Activated naive CD4-positive, alpha-beta T cell treated with anti-CD3 and anti-CD28 coated beads, Interleukin-2, amount 50 U/mL, for 24 hours (primary cell): ENCODE measurements at regions not wholly inside any gene's neighbourhood (a gene's known extent, or its start where the extent isn't known, plus 50 kb on each side); places are given as distances from the start of the nearest gene placed in this dataset.

Experiments
- H3K27ac Mint-ChIP-seq: one replicate; pipeline ENCODE4 v1.8.0; 2021; ENCODE audit warnings: mild to moderate bottlenecking, mixed read lengths
- H3K27me3 Mint-ChIP-seq: one replicate; pipeline ENCODE4 v1.8.0; 2021; ENCODE audit warnings: mixed read lengths
- H3K36me3 Mint-ChIP-seq: one replicate; pipeline ENCODE4 v1.8.0; 2021; ENCODE audit warnings: mixed read lengths
- H3K4me1 Mint-ChIP-seq: one replicate; pipeline ENCODE4 v1.8.0; 2021; ENCODE audit warnings: mixed read lengths
- H3K4me3 Mint-ChIP-seq: one replicate; pipeline ENCODE4 v1.8.0; 2021; ENCODE audit warnings: mild to moderate bottlenecking, mixed read lengths
- H3K9me3 Mint-ChIP-seq: one replicate; pipeline ENCODE4 v1.8.0; 2021; ENCODE audit warnings: mixed read lengths

- no peak overlapping the region for H3K4me3 Mint-ChIP-seq
- H3K27ac Mint-ChIP-seq, result no peak overlapping the region
These were observed 208.1 kb downstream of the MTX2 start for GRCh38 chr2:176477336-176477735.

GRCh38 chr2:176479961-176480360, 210.7 kb downstream of the MTX2 start:
- Mint-ChIP-seq H3K27ac (no peak overlapping the region), H3K36me3 (peaks cover 1% of the 10 kb centered on the region), H3K27me3 (peaks cover 4% of the 10 kb centered on the region), H3K4me1 (no peaks in the 10 kb centered on the region), H3K9me3 (no peaks in the 10 kb centered on the region), H3K4me3 (no peak overlapping the region)

More at GRCh38 chr2:176477336-176477735, 208.1 kb downstream of the MTX2 start:
- H3K9me3 Mint-ChIP-seq, result no peaks in the 10 kb centered on the region
- peaks cover 2% of the 10 kb centered on the region for H3K27me3 Mint-ChIP-seq
- peaks cover 18% of the 10 kb centered on the region for H3K4me1 Mint-ChIP-seq
- peaks cover 2% of the 10 kb centered on the region for H3K36me3 Mint-ChIP-seq

GRCh38 chr2:176482107-176482506, 212.9 kb downstream of the MTX2 start:
- H3K4me1 Mint-ChIP-seq, result no peaks in the 10 kb centered on the region
- H3K4me3 Mint-ChIP-seq, result no peak overlapping the region
- no peak overlapping the region for H3K27ac Mint-ChIP-seq
- H3K36me3 Mint-ChIP-seq, result no peaks in the 10 kb centered on the region
- H3K27me3 Mint-ChIP-seq, result peaks cover 13% of the 10 kb centered on the region
- no peaks in the 10 kb centered on the region for H3K9me3 Mint-ChIP-seq

DNA sequence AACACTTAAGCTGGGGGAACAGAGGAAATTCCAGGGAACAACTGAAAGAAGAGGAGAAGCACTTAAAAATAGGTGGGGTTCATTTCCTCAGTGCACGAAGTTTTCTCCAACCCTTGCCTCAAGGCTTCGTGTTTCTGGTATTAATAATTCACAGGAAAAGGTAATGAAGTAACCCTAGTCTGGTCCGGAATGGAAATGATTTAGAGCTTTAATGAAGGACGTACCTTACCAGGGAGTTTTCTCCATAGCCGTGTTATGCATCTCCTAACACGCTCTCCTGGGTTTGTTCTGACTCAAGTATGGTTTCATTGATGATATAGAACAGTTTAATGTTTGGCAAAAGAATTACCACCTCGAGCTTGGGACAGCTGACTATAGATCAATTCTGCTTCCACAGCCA, 214.2 kb downstream of the MTX2 start:
- no peaks in the 10 kb centered on the region for H3K9me3 Mint-ChIP-seq
- no peak overlapping the region for H3K27ac Mint-ChIP-seq
- H3K36me3 Mint-ChIP-seq, result no peaks in the 10 kb centered on the region
- no peak overlapping the region for H3K4me3 Mint-ChIP-seq
- H3K27me3 Mint-ChIP-seq, result peaks cover 21% of the 10 kb centered on the region
- H3K4me1 Mint-ChIP-seq, result no peaks in the 10 kb centered on the region

DNA sequence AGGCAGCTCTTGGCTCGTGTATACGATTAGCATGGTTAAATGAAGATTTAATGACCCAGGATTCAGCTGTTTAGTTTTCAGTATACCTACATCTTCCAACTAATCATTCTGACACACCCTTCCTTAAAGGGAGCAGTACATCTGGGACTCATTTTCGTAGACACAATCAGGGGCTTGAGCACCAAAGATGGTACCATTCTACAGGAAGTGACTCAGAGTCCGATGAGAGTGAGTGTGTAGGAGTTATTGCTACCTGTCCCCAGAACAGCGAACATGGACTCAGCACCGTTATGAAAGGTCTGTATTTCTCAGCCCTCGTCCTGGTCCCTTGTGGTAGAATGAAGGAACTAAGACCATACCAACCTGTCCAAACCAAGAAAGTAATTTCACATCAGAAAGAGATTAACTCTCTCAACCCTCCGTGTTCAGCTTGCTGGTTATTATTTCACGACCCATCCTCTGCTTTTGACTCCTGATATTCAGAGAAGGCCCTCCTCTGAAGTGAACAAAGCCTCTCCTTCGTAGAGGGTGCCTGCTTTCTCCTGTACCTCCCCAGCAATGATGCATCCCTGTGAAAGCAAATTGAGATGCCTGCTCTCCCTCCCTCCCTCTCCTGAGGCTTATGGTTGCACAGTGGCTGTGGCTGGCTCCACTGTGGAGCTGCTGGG, 214.8 kb downstream of the MTX2 start:
- Mint-ChIP-seq H3K36me3 (no peaks in the 10 kb centered on the region), H3K4me3 (no peak overlapping the region), H3K4me1 (no peaks in the 10 kb centered on the region), H3K9me3 (no peaks in the 10 kb centered on the region), H3K27ac (no peak overlapping the region), H3K27me3 (peaks cover 25% of the 10 kb centered on the region)

GRCh38 chr2:176484838-176485237, 215.6 kb downstream of the MTX2 start:
- Mint-ChIP-seq H3K4me3 (no peak overlapping the region), H3K4me1 (no peaks in the 10 kb centered on the region), H3K27me3 (peaks cover 25% of the 10 kb centered on the region), H3K36me3 (no peaks in the 10 kb centered on the region), H3K9me3 (no peaks in the 10 kb centered on the region), H3K27ac (no peak overlapping the region)

DNA sequence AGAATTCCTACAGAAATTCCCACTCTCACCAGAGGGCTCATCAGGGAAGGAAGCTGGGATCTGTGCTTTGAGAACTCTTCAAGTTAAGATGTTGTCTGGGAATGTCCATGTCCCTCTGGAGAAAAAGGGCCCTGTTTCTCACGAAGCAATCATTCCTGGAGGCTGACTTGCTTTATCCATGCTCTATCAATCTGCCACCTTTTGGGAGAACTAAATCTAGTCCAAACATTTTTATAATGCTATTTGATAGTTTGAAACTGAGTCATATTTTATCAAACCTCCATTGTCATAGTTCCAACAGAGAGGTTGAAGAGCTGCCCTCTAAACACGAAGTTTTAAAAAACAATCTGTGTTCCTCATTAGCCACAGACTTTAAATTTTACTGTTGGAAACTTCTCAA, 219.2 kb downstream of the MTX2 start:
- Mint-ChIP-seq H3K27me3 (peaks cover 25% of the 10 kb centered on the region), H3K4me1 (no peaks in the 10 kb centered on the region), H3K36me3 (no peaks in the 10 kb centered on the region), H3K27ac (no peak overlapping the region), H3K9me3 (no peaks in the 10 kb centered on the region), H3K4me3 (no peak overlapping the region)

DNA sequence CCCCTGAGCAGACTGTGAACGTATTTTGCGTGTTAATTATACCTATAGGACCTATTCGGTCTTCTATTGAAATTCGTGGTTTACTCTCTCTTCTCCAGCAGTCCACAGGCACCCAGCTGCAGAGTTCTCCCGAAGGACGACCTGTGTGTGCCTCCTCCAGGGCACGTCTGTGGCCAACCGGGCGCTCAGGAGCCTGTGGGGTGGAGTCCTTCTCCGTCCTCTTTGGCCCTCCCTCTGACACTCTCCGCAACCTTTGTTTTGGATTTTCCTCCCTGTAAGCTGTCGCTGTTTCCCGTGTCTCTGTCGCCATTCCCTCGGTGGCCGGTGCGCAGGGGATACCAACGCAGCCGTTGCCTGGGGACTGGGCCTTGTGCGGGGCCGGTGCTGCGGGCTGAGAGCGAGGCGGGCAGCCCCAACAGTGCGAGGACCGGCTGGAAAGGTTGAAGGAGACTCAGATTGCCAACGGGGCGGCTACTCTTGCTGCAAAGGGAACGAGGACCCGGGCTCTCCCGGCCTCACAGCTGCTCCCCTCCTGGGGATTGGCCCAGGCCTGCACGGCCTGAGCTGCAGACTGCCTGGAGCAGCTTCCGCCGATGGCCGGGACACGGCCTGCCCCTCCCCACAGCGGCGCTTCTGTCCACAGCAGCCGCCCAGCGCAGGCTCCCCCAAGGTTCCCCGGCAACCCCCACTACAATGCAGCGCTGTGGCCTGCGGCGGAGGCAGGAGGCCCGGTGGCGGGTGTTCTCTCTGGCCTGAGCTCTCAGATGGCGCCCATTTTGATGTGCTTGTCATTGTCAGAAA, 221.0 kb downstream of the MTX2 start:
- no peaks in the 10 kb centered on the region for H3K36me3 Mint-ChIP-seq
- no peaks in the 10 kb centered on the region for H3K9me3 Mint-ChIP-seq
- H3K4me3 Mint-ChIP-seq, result no peak overlapping the region
- H3K27me3 Mint-ChIP-seq, result peaks cover 27% of the 10 kb centered on the region
- no peak overlapping the region for H3K27ac Mint-ChIP-seq
- no peaks in the 10 kb centered on the region for H3K4me1 Mint-ChIP-seq

GRCh38 chr2:176491172-176491904, 222.1 kb downstream of the MTX2 start:
- H3K9me3 Mint-ChIP-seq, result no peaks in the 10 kb centered on the region
- no peaks in the 10 kb centered on the region for H3K36me3 Mint-ChIP-seq
- no peak overlapping the region for H3K4me3 Mint-ChIP-seq
- no peak overlapping the region for H3K27ac Mint-ChIP-seq
- H3K4me1 Mint-ChIP-seq, result no peaks in the 10 kb centered on the region
- peaks cover 23% of the 10 kb centered on the region for H3K27me3 Mint-ChIP-seq

DNA sequence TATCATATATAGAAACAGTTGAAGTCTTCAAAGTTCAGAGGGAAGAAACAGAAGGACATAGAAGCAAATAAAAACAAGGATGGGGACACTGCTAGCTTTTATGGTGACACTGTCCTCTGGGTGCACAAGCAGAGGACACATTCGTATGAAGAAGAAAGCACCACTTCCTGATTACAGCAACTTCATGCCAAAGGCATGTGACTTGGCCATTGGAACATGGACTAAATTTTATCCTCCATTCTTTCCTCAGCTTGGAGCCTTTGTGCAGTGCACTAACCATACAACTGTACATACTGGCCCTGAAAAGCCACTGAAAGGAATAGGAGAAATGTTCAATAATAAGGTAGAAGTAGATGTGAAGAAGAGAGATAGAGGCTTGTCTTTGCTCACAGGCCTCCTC, 223.3 kb downstream of the MTX2 start:
- Mint-ChIP-seq H3K27ac (no peak overlapping the region), H3K36me3 (no peaks in the 10 kb centered on the region), H3K9me3 (no peaks in the 10 kb centered on the region), H3K27me3 (peaks cover 15% of the 10 kb centered on the region), H3K4me3 (no peak overlapping the region), H3K4me1 (no peaks in the 10 kb centered on the region)

DNA sequence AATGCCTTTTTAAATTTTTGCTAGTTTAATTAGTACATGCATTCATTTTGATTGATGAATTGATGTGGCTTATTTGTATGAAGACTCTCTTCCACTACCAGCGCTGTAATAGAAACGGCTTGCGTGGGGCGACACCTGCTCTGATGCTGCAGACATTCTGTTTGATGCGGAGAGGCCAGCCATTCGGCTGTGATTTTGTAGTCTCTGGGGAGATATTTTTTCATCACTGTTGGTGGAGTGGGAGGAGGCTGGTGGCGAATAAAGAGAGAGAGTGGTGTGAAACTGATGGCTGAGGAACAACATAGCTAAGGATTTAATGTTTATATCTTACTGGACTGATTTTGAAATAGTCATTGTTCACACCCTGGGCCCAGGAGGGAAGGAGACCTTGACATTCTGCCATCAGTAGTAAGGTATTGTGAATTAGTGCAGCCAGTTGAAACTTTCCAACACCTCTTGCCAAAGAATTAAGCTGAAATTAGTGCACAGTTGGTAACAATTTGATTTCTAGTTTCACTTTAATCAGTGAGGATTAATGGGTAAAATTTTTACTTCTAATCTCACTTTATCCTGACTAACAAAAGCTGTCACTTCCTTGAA, 224.1 kb downstream of the MTX2 start:
- H3K27me3 Mint-ChIP-seq, result peaks cover 14% of the 10 kb centered on the region
- no peak overlapping the region for H3K4me3 Mint-ChIP-seq
- no peak overlapping the region for H3K27ac Mint-ChIP-seq
- no peaks in the 10 kb centered on the region for H3K36me3 Mint-ChIP-seq
- H3K4me1 Mint-ChIP-seq, result no peaks in the 10 kb centered on the region
- H3K9me3 Mint-ChIP-seq, result no peaks in the 10 kb centered on the region

GRCh38 chr2:176493909-176494308, 224.7 kb downstream of the MTX2 start:
- H3K4me1 Mint-ChIP-seq, result no peaks in the 10 kb centered on the region
- H3K4me3 Mint-ChIP-seq, result no peak overlapping the region
- no peak overlapping the region for H3K27ac Mint-ChIP-seq
- no peaks in the 10 kb centered on the region for H3K36me3 Mint-ChIP-seq
- no peaks in the 10 kb centered on the region for H3K9me3 Mint-ChIP-seq
- H3K27me3 Mint-ChIP-seq, result peaks cover 11% of the 10 kb centered on the region

- Mint-ChIP-seq H3K4me3 (no peak overlapping the region), H3K9me3 (no peaks in the 10 kb centered on the region), H3K36me3 (no peaks in the 10 kb centered on the region), H3K4me1 (no peaks in the 10 kb centered on the region), H3K27ac (no peak overlapping the region), H3K27me3 (peaks cover 17% of the 10 kb centered on the region)
These were observed 225.7 kb downstream of the MTX2 start for GRCh38 chr2:176494949-176495353.

DNA sequence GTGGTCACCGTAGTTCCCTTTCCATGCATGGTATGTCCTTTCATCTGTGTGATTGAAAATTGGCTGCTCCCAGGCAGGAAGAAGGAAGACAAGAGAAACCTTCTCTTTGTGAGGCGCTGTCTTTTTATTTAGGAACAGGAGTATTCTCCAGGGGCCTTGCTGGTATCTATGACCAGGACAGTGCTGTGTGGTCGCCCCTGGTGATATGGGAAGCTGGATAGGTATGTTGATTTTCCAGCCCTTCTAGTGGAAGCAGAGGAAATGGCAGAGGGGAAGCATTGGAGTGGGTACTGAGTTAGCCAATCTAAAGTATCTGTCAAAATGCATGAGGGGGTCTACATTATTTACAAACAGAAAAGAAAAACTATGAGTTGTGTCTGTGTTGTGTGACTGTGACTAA, 226.6 kb downstream of the MTX2 start:
- peaks cover 17% of the 10 kb centered on the region for H3K27me3 Mint-ChIP-seq

GRCh38 chr2:176496761-176497160, 227.5 kb downstream of the MTX2 start:
- Mint-ChIP-seq H3K36me3 (no peaks in the 10 kb centered on the region), H3K27ac (no peak overlapping the region), H3K4me3 (no peak overlapping the region), H3K4me1 (no peaks in the 10 kb centered on the region), H3K27me3 (peaks cover 14% of the 10 kb centered on the region), H3K9me3 (no peaks in the 10 kb centered on the region)

More for the DNA sequence above, 226.6 kb downstream of the MTX2 start:
- Mint-ChIP-seq H3K9me3 (no peaks in the 10 kb centered on the region), H3K36me3 (no peaks in the 10 kb centered on the region), H3K27ac (no peak overlapping the region), H3K4me1 (no peaks in the 10 kb centered on the region), H3K4me3 (no peak overlapping the region)

DNA sequence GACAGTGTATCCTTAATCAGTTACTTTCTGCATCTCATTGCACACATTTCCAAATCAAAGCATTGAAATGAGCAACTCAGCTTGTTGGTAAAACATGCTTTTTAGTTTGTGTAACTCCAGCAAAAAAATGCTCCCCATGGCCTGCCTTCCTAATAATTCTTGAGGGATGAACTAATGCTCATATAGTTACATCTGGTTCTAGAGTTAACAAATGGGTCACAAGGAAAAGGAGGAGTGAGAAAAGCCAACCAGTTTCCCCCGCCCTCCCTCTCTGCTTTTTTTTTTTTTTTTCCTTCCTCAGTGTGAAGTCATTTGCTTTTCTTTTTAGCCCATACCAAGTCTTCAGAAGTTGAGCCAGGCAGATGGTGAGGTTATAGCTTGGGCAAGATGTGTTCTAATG, 231.7 kb downstream of the MTX2 start:
- no peak overlapping the region for H3K27ac Mint-ChIP-seq
- H3K4me1 Mint-ChIP-seq, result no peaks in the 10 kb centered on the region
- peaks cover 17% of the 10 kb centered on the region for H3K27me3 Mint-ChIP-seq
- no peaks in the 10 kb centered on the region for H3K9me3 Mint-ChIP-seq
- H3K36me3 Mint-ChIP-seq, result no peaks in the 10 kb centered on the region
- H3K4me3 Mint-ChIP-seq, result no peak overlapping the region
